Hematopoietic multipotent progenitor cell treated with erythropoietin and hydrocortisone succinate and interleukin-3 and kit ligand, for 8 days (in vitro differentiated cells): ENCODE measurements at regions not wholly inside any gene's neighbourhood (a gene's known extent, or its start where the extent isn't known, plus 50 kb on each side); places are given as distances from the start of the nearest gene placed in this dataset.
"Not testable (repeated sequence)": the region's sequence is repeated elsewhere in the genome, so short reads cannot be mapped to it uniquely, and the experiment has no call there.

ENCODE experiments used
- DNase-seq: peaks from one replicate; pipeline ENCODE4 v3.0.0-alpha.2; 2015

GRCh38 chrX:41974677-41975076, 51.3 kb upstream of the CASK start:
- not testable (repeated sequence) for DNase-seq

- DNase-seq = no peak
Observed at GRCh38 chrX:41973208-41973607, 49.9 kb upstream of the CASK start.
